Lower leg skin (tissue), 4 donors: ENCODE measurements at regions not wholly inside any gene's neighbourhood (a gene's known extent, or its start where the extent isn't known, plus 50 kb on each side); places are given as distances from the start of the nearest gene placed in this dataset.

Source experiments
- DNase-seq, 2 donors: peaks; one replicate each; pipeline ENCODE4 v3.0.0-alpha.2; 2019; ENCODE audit warnings: low spot score in 2 of 2
- H3K4me3 ChIP-seq: fragments of 200-600 bp; sonication (generic); 2 replicates; pipeline ENCODE4 v1.5.1; 2017; ENCODE audit warnings: mild to moderate bottlenecking, low read depth; ENCODE audit not compliant: poor library complexity, severe bottlenecking
- POLR2A ChIP-seq, 2 donors: fragments of 450-650 bp; IDR thresholded peaks; one replicate each; pipeline ENCODE4 v1.6.1; 2016 to 2017; ENCODE audit warnings: antibody characterized with exemption in 2 of 2, mild to moderate bottlenecking in 1 of 2, moderate library complexity in 1 of 2
- WGBS, 2 donors: methylation state at CpG; one replicate each; pipeline ENCODE4 v1.1.5; 2018; 5-methylcytosine and 5-hydroxymethylcytosine counted together
- intact Hi-C: fragments of 100-400 bp; cut with DNase I; formaldehyde crosslinking; loops from one replicate; pipeline ENCODE4 v1.15.0; 2023; ENCODE audit warnings: low total_unique reads
- TF ChIP-seq, protein P1 (sequence below), 3 donors: fragments of 450-650 bp; IDR thresholded peaks; one replicate each; pipeline ENCODE4 v1.5.1; 2016; ENCODE audit warnings: antibody characterized with exemption in 3 of 3, mild to moderate bottlenecking in 3 of 3, moderate library complexity in 2 of 3

- TF ChIP-seq, protein P1, sequence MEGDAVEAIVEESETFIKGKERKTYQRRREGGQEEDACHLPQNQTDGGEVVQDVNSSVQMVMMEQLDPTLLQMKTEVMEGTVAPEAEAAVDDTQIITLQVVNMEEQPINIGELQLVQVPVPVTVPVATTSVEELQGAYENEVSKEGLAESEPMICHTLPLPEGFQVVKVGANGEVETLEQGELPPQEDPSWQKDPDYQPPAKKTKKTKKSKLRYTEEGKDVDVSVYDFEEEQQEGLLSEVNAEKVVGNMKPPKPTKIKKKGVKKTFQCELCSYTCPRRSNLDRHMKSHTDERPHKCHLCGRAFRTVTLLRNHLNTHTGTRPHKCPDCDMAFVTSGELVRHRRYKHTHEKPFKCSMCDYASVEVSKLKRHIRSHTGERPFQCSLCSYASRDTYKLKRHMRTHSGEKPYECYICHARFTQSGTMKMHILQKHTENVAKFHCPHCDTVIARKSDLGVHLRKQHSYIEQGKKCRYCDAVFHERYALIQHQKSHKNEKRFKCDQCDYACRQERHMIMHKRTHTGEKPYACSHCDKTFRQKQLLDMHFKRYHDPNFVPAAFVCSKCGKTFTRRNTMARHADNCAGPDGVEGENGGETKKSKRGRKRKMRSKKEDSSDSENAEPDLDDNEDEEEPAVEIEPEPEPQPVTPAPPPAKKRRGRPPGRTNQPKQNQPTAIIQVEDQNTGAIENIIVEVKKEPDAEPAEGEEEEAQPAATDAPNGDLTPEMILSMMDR (IDR thresholded peaks at IDR 0.05), result no peak
- TF ChIP-seq POLR2A (IDR thresholded peaks at IDR 0.05), result no peak
- WGBS, 2 donors, result 4 to 8% methylated on average over 1 of the region's 1 CpG
- H3K4me3 ChIP-seq, result no peak overlapping the region
- intact Hi-C loops, result no loop called here
- no peak for DNase-seq
Observed at GRCh38 chr2:39530411-39530866, 93.4 kb upstream of the MAP4K3 start.

- DNase-seq, result no peak
- WGBS, 2 donors, result 98 to 99% methylated on average over 7 of the region's 7 CpGs
- no peak overlapping the region for H3K4me3 ChIP-seq
- intact Hi-C loops, result no loop called here
- TF ChIP-seq, protein P1 (IDR thresholded peaks at IDR 0.05), result no peak
- no peak for TF ChIP-seq POLR2A (IDR thresholded peaks at IDR 0.05)
Observed at GRCh38 chr2:39531220-39531777, 94.2 kb upstream of the MAP4K3 start.

GRCh38 chr2:39532933-39533332 is 95.8 kb upstream of the MAP4K3 start:
- TF ChIP-seq, protein P1 (IDR thresholded peaks at IDR 0.05), result no peak
- no peak for TF ChIP-seq POLR2A (IDR thresholded peaks at IDR 0.05)
- intact Hi-C loops, result no loop called here
- DNase-seq, result no peak
- H3K4me3 ChIP-seq, result no peak overlapping the region
- WGBS, 2 donors, result 86 to 96% methylated on average over 4 of the region's 4 CpGs

DNA sequence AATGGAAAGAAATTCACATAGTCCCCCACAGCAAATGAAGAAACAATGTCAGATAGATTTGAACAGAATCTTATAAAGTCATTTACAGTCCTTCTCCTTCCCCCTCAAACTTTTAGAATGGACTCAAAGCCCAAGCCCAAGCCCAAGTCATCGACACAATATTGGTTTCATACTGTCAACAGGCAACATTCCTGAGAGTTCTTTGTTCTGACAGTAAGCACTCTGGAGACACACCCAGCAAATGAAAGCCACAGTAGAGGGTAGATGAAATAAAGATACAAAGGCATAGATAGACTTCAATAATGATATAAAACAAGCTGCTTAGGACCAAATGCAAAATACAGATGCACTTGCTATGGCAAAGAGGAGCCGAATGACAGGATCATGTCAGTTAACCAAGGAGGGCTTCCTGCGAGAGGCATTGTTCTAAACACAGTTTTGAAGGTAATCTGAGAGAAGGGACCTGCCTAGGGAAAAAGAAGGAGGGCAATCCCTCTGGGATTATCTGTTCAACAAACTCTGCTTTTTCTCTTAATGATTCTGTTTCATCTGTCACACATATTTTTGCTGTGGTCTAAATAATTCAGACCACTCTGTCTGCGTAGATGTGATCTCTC is 97.1 kb upstream of the MAP4K3 start:
- no peak for TF ChIP-seq POLR2A (IDR thresholded peaks at IDR 0.05)
- TF ChIP-seq, protein P1 (IDR thresholded peaks at IDR 0.05), result no peak
- H3K4me3 ChIP-seq, result no peak overlapping the region
- 76 to 77% methylated on average over 4 of the region's 4 CpGs for WGBS, 2 donors
- intact Hi-C loops, result no loop called here
- no peak for DNase-seq

DNA sequence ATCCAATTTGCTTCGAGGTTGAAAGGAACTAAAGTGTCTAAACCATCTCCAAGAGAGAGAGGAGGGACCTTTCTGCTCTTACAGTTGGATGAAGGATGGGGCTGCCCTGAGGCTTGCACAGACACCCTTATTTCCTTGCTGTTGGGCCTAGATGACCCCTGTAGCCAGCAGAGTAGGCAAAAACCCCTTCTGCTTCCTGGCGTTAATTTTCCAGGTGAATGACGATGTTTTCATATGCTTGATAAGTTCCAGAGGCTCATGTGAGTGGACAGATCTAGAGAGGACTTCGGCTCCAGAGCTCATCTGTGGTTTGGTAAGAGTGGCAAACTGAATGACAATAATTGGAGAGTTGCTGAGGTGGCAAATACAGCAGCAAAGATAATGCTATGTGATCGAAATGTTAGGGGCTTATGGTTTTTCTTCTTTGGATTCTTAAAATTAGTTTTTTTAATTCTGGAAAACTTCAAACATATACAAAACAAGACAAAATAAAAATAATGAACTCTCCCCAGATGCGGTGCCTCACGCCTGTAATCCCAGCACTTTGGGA is 98.6 kb upstream of the MAP4K3 start:
- 78 to 86% methylated on average over 7 of the region's 7 CpGs for WGBS, 2 donors
- H3K4me3 ChIP-seq, result no peak overlapping the region
- intact Hi-C loops, result no loop called here
- no peak for DNase-seq
- TF ChIP-seq, protein P1 (IDR thresholded peaks at IDR 0.05), result no peak
- TF ChIP-seq POLR2A (IDR thresholded peaks at IDR 0.05), result no peak
